GM12878 (cell line): ENCODE measurements at regions not wholly inside any gene's neighbourhood (a gene's known extent, or its start where the extent isn't known, plus 50 kb on each side); places are given as distances from the start of the nearest gene placed in this dataset.
A peak's percentile ranks its signal among the peaks of the same experiment; 100 is the strongest.

Experiments used
- ATAC-seq: fragments of 200-7000 bp; cut with Tn5 transposase; 3 replicates; pipeline ENCODE4 v1.9.1; 2020; ENCODE audit warnings: mild to moderate bottlenecking, moderate library complexity
- BruUV-seq: library from RNA; stranded (reverse); fragments of 400-500 nt; replicated peaks from 2 replicates; lab custom pipeline; 2021; lab: Mats Ljungman, UMichigan
- CTCF ChIA-PET: fragments of 300-600 bp; sonication (Branson Sonifier 250); formaldehyde crosslinking; extraction: SDS; loops from one replicate; lab custom pipeline; 2021; ENCODE audit warnings: inconsistent platforms; lab: Yijun Ruan, JAX
- POLR2A ChIA-PET: fragments of 350-600 bp; formaldehyde crosslinking; extraction: SDS; loops from one replicate; lab custom pipeline; 2021; ENCODE audit warnings: inconsistent platforms; lab: Charles Lee
- RAD21 ChIA-PET: fragments of 300-600 bp; sonication (Branson Sonifier 250); formaldehyde crosslinking; loops from one replicate; lab custom pipeline; 2023; ENCODE audit warnings: antibody characterized with exemption; ENCODE audit not compliant: unreplicated experiment; lab: Charles Lee
- SMC1A ChIA-PET: fragments of 300-600 bp; sonication (Branson Sonifier 250); formaldehyde crosslinking; loops from one replicate; lab custom pipeline; 2023; ENCODE audit not compliant: unreplicated experiment, uncharacterized antibody; lab: Charles Lee
- DNase-seq: peaks from one replicate; pipeline ENCODE4 v3.0.0-alpha.2; 2011; ENCODE audit warnings: low read depth, low spot score
- FAIRE-seq: peaks from 3 replicates; lab custom pipeline; 2011; peaks lifted over from hg19 to GRCh38; lab: Jason Lieb, UNC
- H2AFZ ChIP-seq: 2 replicates; pipeline ENCODE4 v1.6.0; 2011; ENCODE audit warnings: low read depth, low read length, control low read depth; ENCODE audit not compliant: control insufficient read depth
- H3K27ac ChIP-seq: 2 replicates; pipeline ENCODE4 v1.5.1; 2011; ENCODE audit warnings: control low read depth; ENCODE audit not compliant: control insufficient read depth, insufficient read depth
- H3K27me3 ChIP-seq, 2 experiments: replicated peaks in 1 of 2; 2 replicates each; pipeline versions ENCODE4 v1.6.0 to v1.6.1; 2011; ENCODE audit warnings: low read length in 1 of 2; ENCODE audit not compliant: control insufficient read depth in 2 of 2, insufficient read depth in 2 of 2
- H3K36me3 ChIP-seq, 2 experiments: 2 replicates each; pipeline ENCODE4 v1.5.1; 2011; ENCODE audit warnings: low read length in 1 of 2; ENCODE audit not compliant: control insufficient read depth in 2 of 2, insufficient read depth in 2 of 2
- H3K4me1 ChIP-seq: 2 replicates; pipeline ENCODE4 v1.6.1; 2011; ENCODE audit warnings: mild to moderate bottlenecking, low read length, moderate library complexity, mixed read lengths; ENCODE audit not compliant: control insufficient read depth, insufficient read depth
- H3K4me2 ChIP-seq: 2 replicates; pipeline ENCODE4 v1.6.0; 2011; ENCODE audit warnings: control low read depth; ENCODE audit not compliant: control insufficient read depth, insufficient read depth
- H3K4me3 ChIP-seq: fragments of 200-600 bp; sonication (generic); 2 replicates; pipeline ENCODE4 v1.5.1; 2016
- H3K79me2 ChIP-seq: 2 replicates; pipeline ENCODE4 v1.6.0; 2011; ENCODE audit warnings: low read length; ENCODE audit not compliant: control insufficient read depth, insufficient read depth
- H3K9ac ChIP-seq: 2 replicates; pipeline ENCODE4 v1.8.0; 2011; ENCODE audit warnings: low read length, control low read depth, mixed read lengths; ENCODE audit not compliant: control insufficient read depth, insufficient read depth
- H3K9me3 ChIP-seq: replicated peaks from 3 replicates; pipeline ENCODE4 v1.5.1; 2011; ENCODE audit warnings: mild to moderate bottlenecking, low read length; ENCODE audit not compliant: control insufficient read depth, insufficient read depth
- H4K20me1 ChIP-seq: 2 replicates; pipeline ENCODE4 v1.6.0; 2011; ENCODE audit not compliant: control insufficient read depth, insufficient read depth
- ATF7 ChIP-seq: fragments of 450-650 bp; IDR thresholded peaks from 2 replicates; pipeline ENCODE4 v1.6.1; 2016; ENCODE audit warnings: low read depth, mild to moderate bottlenecking
- CHD2 ChIP-seq: IDR thresholded peaks from 2 replicates; pipeline ENCODE4 v1.6.1; 2011; ENCODE audit warnings: low read depth, low read length, improper control_type of control experiment, borderline replicate concordance
- CHD4 ChIP-seq: fragments of 200-600 bp; sonication (generic); IDR thresholded peaks from 2 replicates; pipeline ENCODE4 v1.6.1; 2016; ENCODE audit warnings: mild to moderate bottlenecking
- E2F8 ChIP-seq: fragments of 450-650 bp; IDR thresholded peaks from 2 replicates; pipeline ENCODE4 v1.6.1; 2018; ENCODE audit warnings: mild to moderate bottlenecking, low read depth, moderate library complexity; ENCODE audit not compliant: partially characterized antibody
- IRF4 ChIP-seq: IDR thresholded peaks from 2 replicates; pipeline ENCODE4 v1.6.1; 2011; ENCODE audit warnings: low read depth, low read length
- KAT2A ChIP-seq: conservative IDR thresholded peaks from 2 replicates; pipeline ENCODE4 v1.6.1; 2011; ENCODE audit warnings: low read depth, low read length; ENCODE audit not compliant: control insufficient read depth
- MYB ChIP-seq: fragments of 150-350 bp; IDR thresholded peaks from 2 replicates; pipeline ENCODE4 v1.6.1; 2014; ENCODE audit warnings: mild to moderate bottlenecking, low read depth, low read length, borderline replicate concordance
- NR2C2 ChIP-seq: IDR thresholded peaks from 2 replicates; pipeline ENCODE4 v1.6.1; 2011; ENCODE audit warnings: borderline replicate concordance, low read depth; ENCODE audit not compliant: control insufficient read depth, insufficient read length
- RAD51 ChIP-seq: fragments of 450-650 bp; IDR thresholded peaks from 2 replicates; pipeline ENCODE4 v1.6.1; 2016; ENCODE audit warnings: moderate library complexity, mild to moderate bottlenecking, inconsistent platforms
- RUNX3 ChIP-seq: IDR thresholded peaks from 2 replicates; pipeline ENCODE4 v1.6.1; 2012; ENCODE audit warnings: low read length, inconsistent platforms
- SMC3 ChIP-seq: IDR thresholded peaks from 2 replicates; pipeline ENCODE4 v1.6.1; 2011; ENCODE audit warnings: low read length, improper control_type of control experiment, borderline replicate concordance
- SRF ChIP-seq, 2 experiments: IDR thresholded peaks; 2 replicates each; pipeline ENCODE4 v1.6.1; 2011; ENCODE audit warnings: low read depth in 2 of 2, low read length in 2 of 2, mild to moderate bottlenecking in 1 of 2, moderate library complexity in 1 of 2
- SUZ12 ChIP-seq: fragments of 200-600 bp; sonication (generic); IDR thresholded peaks from one replicate; pipeline ENCODE4 v1.6.1; 2018; ENCODE audit warnings: antibody characterized with exemption, mild to moderate bottlenecking; ENCODE audit not compliant: unreplicated experiment
- TBL1XR1 ChIP-seq: IDR thresholded peaks from 2 replicates; pipeline ENCODE4 v1.6.1; 2012; ENCODE audit warnings: low read depth, low read length, improper control_type of control experiment
- ZBED1 ChIP-seq: IDR thresholded peaks from 2 replicates; pipeline ENCODE4 v1.6.1; 2016; ENCODE audit warnings: borderline replicate concordance
- ZNF24 ChIP-seq: fragments of 450-650 bp; IDR thresholded peaks from 2 replicates; pipeline ENCODE4 v1.6.1; 2017; ENCODE audit warnings: antibody characterized with exemption, mild to moderate bottlenecking
- WGBS: methylation state at CpG from one replicate; pipeline ENCODE4 v1.1.6; 2016; ENCODE audit warnings: low lambda C conversion rate; ENCODE audit not compliant: insufficient replicate concordance, insufficient coverage; ENCODE audit errors: missing lambda C conversion rate; 5-methylcytosine and 5-hydroxymethylcytosine counted together
- in situ Hi-C: fragments of 300-500 bp; cut with MboI; formaldehyde crosslinking; loops from 9 replicates; pipeline ENCODE4 v1.14.3; 2018; ENCODE audit warnings: mixed read lengths
- intact Hi-C: fragments of 100-400 bp; cut with micrococcal nuclease; formaldehyde crosslinking; loops from one replicate; pipeline ENCODE4 v1.14.2; 2022; ENCODE audit not compliant: unreplicated experiment

GRCh38 chr5:16013334-16014065, 166.1 kb downstream of the MARCHF11 start:
- ChIA-PET SMC1A (interaction anchor here (0.6 kb wide), 1 partner anchor 905 kb away, joined by 3 read pairs; no protein-coding TSS in a partner anchor), RAD21 (no interaction called here), CTCF (no interaction called here), POLR2A (no interaction called here)
- 11% methylated on average over 3 of the region's 3 CpGs for WGBS
- no peaks in the 10 kb centered on the region for H3K79me2 ChIP-seq
- no peaks in the 10 kb centered on the region for H4K20me1 ChIP-seq
- no peaks in the 10 kb centered on the region for H3K9me3 ChIP-seq
- no TSS peak for BruUV-seq
- DNase-seq = no peak
- H3K36me3 ChIP-seq = no peaks in the 10 kb centered on the region
- no peak overlapping the region for H3K27ac ChIP-seq
- no peak for FAIRE-seq
- no peak overlapping the region for H2AFZ ChIP-seq
- H3K4me2 ChIP-seq = no peak overlapping the region
- intact Hi-C loops (no loop called here), in situ Hi-C loops (no loop called here)
- no peak overlapping the region for H3K4me3 ChIP-seq
- H3K27me3 ChIP-seq = no peaks in the 10 kb centered on the region
- peak; percentile 46; the same call in 2 of the 3 replicates for ATAC-seq
- TF ChIP-seq E2F8 (no peak), ZBED1 (no peak), ATF7 (no peak), ZNF24 (no peak)
- H3K4me1 ChIP-seq = no peaks in the 10 kb centered on the region
- no peak overlapping the region for H3K9ac ChIP-seq

- Histone ChIP-seq H3K27me3 (no peaks in the 10 kb centered on the region), H3K9ac (no peak overlapping the region), H3K4me3 (no peak overlapping the region), H2AFZ (no peak overlapping the region), H3K27ac (no peak overlapping the region), H3K36me3 (no peaks in the 10 kb centered on the region), H3K79me2 (no peaks in the 10 kb centered on the region), H3K9me3 (no peaks in the 10 kb centered on the region), H4K20me1 (no peaks in the 10 kb centered on the region), H3K4me1 (no peaks in the 10 kb centered on the region), H3K4me2 (no peak overlapping the region)
- in situ Hi-C loops (no loop called here), intact Hi-C loops (no loop called here)
- DNase-seq = no peak
- no peak for ATAC-seq
- ChIA-PET POLR2A (no interaction called here), RAD21 (no interaction called here), CTCF (no interaction called here), SMC1A (no interaction called here)
- BruUV-seq = no TSS peak
- no peak for FAIRE-seq
- TF ChIP-seq NR2C2 (no peak), RAD51 (no peak), KAT2A (no peak), MYB (no peak), SRF (IDR thresholded peaks at IDR 0.05; ENCODE audit: low read depth in 2 of 2, low read length in 2 of 2) (no peak), IRF4 (no peak), TBL1XR1 (no peak), CHD4 (no peak), SUZ12 (no peak), RUNX3 (no peak), CHD2 (no peak), SMC3 (no peak)
These were observed 170.3 kb downstream of the MARCHF11 start for GRCh38 chr5:16009256-16009655.
